Left colon (tissue), 2 donors: ENCODE measurements at regions not wholly inside any gene's neighbourhood (a gene's known extent, or its start where the extent isn't known, plus 50 kb on each side); places are given as distances from the start of the nearest gene placed in this dataset.
"Not testable (repeated sequence)": the region's sequence is repeated elsewhere in the genome, so short reads cannot be mapped to it uniquely, and the experiment has no call there.

Experiments
- ATAC-seq: fragments of 200-7000 bp; cut with Tn5 transposase; one replicate; pipeline ENCODE4 v1.9.1; 2020; ENCODE audit warnings: mild to moderate bottlenecking, moderate library complexity
- DNase-seq, 2 donors: peaks; one replicate each; pipeline ENCODE4 v3.0.0-alpha.2; 2020
- intact Hi-C, 2 donors: fragments of 100-400 bp; cut with DNase I in 1 of 2; cut with micrococcal nuclease in 1 of 2; formaldehyde crosslinking; loops; one replicate each; pipeline versions ENCODE4 v1.11.2 to v1.14.0; 2022; cut with DNase I, micrococcal nuclease
- donor health status: DM: no; HTN: no; CAD: no.
- donor health status: DM: yes; HTN: yes; CAD: no.

DNA sequence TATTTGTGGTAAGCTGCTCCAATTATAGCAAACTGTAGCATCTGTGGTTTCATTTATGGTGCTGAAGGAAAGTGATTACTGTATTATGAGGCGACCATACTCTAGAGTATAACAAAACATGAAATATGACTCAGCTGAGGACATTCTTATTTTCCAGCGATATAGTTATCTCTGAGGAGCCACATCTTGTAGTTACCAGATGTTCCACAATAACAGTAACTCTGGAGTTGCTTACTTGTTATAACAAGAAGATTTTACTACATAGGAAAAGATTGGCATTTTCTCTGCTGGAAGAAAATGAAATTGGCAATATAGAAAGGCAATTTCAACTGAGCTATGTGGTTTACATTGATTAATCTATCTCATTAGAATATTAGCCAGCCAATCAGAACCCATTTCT is 1634.2 kb downstream of the PCDH9 start:
- no peak for DNase-seq
- intact Hi-C loops, result no loop called here
- no peak for ATAC-seq

DNA sequence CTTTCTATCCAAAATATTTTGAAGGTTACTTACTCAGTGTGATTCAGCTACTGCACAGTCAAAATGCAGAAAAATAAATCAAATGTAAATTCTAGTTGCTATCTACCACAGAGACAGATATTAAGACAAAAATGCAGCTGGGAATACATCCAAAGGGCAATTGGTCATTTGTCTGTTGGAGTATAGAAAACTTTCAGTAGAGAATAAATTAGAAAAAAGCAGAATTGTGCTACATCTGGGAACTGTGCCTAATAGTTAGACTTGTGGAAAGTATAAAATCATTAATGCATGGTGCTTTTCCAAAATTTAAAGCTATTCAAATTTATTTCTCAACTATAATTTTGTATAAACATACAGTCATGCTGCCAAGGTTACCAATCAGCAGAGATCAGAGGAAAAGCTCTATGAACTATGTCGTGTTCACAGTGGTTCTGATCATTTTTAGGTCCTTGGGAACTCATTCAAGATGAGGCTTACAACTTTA is 1635.8 kb downstream of the PCDH9 start:
- ATAC-seq (no peak), DNase-seq (no peak)
- intact Hi-C loops, result no loop called here

DNA sequence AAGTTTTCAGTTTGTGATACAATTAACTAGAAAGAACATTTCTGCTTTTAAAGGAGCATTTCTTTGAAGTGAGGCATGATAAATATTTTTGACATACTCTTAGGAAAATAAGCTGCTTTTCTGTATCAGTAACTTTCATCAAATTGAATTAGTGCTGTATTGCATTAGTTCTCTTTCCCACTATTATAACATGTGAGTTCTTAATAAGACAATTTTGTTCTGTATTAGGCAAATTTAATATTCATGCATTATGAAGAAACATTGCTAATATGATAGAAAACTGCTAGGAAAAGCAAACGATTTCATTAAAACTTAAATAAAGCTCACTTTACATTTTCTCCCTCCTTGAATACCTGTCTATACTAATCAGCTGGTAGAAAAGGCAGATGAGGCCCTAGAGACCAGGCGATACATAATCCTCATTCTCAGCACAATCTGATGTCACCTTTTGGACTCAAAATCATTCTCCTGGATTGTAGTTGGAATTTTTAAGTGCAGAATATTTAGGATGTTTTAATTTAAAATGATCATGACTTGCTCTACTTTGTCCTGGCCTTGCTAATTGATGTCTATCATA is 1636.8 kb downstream of the PCDH9 start:
- DNase-seq (no peak), ATAC-seq (no peak)
- intact Hi-C loops, result no loop called here

DNA sequence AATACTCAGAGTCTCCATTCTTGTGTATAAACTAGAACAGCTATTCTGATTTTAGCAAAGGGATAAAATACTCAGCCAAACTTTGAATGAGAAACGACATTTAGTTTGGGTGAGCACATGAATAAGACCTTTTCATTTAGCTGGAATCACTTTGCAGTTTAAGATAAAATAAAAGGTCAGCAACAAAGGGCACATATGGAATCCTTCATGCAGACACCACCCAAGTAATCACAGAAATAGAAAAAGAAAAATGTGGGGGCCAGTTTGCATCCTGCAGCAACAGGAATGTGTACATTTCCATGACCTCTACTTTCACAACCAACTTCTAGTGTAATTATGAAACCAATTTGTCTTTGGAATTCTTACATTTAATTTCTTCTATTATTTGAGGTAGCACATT is 1637.4 kb downstream of the PCDH9 start:
- intact Hi-C loops, result no loop called here
- ATAC-seq, result no peak
- DNase-seq, result no peak

DNA sequence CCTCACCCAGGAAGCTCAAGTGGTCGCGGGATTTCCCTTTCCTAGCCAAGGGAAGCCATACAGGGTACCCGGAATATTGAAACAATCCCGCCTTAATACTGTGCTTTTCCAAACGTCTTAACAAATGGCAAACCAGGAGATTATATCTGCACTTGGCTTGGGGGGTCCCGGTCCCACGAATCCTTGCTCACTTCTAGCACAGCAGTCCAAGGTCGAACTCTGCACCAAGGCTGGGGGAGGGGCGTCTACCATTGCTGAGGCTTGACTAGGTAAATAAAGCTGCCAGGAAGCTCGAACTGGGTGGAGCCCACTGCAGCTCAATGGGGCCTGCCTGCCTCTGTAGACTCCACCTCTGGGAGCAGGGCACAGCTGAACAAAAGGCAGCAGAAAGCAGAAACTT is 1644.8 kb downstream of the PCDH9 start:
- DNase-seq, result no peak
- intact Hi-C loops, result no loop called here
- no peak for ATAC-seq

DNA sequence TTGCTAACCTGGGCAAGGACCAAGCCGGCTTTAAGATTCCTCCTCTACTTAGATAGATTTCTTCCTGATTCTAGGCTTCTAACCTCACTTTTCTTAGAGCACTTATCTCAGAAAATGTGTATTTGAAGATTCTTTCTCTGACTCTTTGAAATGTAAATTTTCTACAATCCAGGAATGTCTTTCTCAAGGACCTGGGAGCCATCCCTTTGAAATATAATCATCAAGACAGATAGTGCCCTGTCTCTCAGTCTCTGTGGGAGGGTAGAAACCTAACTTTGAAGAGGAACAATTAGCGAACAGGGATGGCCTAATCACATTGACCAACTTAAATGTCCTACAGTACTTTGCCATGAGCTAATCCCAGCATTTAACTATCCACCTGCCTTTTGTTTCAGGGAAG is 1646.0 kb downstream of the PCDH9 start:
- intact Hi-C loops, result no loop called here
- ATAC-seq (no peak), DNase-seq (no peak)

DNA sequence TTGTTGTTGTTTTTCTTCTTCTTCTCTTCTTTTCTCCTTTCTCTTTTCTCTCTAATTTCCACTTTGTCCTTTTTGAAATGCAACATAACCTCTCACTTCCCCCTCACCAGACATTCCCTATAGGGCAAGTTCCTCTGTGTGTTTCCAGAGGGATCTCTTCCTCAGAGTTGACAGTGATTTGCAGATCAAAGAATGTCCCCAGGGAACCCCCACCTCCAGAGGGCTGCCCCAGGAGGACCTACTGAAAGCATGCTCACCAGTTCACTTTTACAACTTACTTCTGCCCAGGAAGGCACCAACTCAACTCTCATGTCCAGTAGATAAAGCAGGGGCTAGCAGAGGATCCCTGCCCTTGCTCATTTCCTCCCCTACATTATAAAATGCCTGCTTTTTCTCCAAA is 1648.0 kb downstream of the PCDH9 start:
- ATAC-seq (no peak), DNase-seq (no peak)
- intact Hi-C loops, result no loop called here

DNA sequence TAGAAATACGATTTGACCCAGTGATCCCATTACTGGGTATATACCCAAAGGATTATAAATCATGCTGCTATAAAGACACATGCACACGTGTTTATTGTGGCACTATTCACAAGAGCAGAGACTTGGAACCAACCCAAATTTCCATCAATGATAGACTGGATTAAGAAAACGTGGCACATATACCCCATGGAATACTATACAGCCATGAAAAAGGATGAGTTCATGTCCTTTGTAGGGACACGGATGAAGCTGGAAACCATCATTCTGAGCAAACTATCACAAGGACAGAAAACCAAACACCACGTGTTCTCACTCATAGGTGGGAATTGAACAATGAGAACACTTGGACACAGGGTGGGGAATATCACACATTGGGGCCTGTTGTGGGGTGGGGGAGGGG is 1665.6 kb downstream of the PCDH9 start:
- DNase-seq, ATAC-seq, intact Hi-C loops: not testable (repeated sequence)

DNA sequence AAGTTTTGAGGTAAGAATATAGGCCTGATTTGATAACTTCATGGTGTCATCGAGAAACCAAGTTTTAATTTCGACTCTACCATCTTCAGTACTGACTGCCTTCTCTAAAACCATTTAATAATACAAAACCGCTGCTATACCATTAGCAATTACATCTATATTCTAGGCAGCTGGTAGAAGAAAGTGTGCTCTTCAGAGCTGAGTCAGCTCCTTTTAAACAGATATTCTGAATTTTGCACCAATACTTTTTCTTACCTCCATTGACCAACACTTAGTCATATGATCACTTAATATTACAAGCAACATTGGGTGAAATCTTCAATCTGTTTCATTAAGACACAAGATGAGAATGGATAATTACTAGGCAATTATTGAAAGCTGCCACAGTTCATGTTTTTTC is 1667.8 kb downstream of the PCDH9 start:
- intact Hi-C loops, result no loop called here
- no peak for DNase-seq

DNA sequence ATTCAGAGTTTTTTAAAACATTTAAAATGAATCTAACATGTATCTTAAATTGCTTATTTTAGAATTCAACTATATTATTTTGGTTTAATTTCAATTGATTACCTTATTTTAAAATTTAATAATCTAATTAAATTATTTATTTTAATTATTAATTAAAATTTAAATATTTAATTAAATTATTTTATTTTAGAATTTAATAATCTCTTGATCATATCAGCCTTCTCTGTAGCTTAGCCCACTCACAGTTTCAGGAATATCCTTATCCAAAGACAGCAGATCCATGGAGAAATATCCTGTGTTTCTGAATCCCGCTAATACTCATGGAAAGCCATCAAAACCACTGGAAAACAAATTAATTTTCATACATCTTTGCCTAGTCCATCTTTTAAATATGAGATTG is 1669.2 kb downstream of the PCDH9 start:
- ATAC-seq (no peak), DNase-seq (no peak)
- intact Hi-C loops, result no loop called here

More for the DNA sequence above, 1667.8 kb downstream of the PCDH9 start:
- no peak for ATAC-seq

DNA sequence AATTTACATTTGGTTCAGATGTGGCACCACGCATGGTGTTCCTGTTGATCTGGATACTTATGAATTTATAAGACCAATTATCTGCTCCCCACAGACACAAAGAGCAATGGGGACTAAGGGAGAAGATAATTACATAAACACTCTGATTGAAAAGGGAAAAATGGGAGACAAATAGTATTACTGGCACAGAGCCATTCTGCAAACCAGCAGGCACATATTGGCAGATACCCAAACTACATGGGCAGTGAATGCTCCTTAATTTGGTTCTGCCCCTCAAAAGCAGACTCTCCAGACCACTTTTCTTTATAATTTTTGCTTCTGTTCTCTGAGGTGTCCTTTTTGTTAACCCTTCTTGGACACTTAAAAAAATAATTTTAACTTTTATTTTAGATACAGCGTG is 1674.2 kb downstream of the PCDH9 start:
- no peak for ATAC-seq
- intact Hi-C loops, result no loop called here
- DNase-seq, result no peak

DNA sequence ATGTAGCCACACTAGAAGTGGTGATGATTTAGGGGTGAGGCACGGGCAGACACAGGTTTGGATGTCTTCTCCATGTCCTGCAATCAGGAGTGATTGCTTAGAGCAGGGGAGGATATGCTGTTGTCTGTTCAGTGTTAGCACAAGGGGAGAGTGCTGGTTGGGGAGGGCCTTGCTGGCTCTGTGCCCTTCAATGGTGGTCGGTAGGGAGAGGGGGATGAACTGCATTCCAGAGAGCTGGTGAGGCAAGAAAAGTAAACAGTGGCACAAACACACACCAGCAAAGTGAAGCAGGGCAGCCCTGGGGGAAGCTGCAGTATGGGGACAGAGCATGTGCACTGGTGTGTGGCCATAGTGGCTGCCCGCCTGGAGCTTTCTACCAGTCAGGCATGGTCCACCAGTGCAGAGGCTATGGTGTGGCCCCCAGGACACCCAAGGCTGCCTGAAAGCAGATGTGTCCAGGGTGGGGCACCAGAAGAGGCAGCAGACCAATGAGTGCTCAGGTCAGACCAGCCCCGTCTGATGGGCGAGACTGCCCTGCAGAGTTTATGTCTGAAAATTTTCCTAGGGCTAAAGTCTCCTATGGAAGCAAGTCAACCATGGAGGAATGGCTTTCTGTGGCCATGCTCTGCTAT is 1676.9 kb downstream of the PCDH9 start:
- intact Hi-C loops, result no loop called here
- ATAC-seq (no peak), DNase-seq (no peak)

DNA sequence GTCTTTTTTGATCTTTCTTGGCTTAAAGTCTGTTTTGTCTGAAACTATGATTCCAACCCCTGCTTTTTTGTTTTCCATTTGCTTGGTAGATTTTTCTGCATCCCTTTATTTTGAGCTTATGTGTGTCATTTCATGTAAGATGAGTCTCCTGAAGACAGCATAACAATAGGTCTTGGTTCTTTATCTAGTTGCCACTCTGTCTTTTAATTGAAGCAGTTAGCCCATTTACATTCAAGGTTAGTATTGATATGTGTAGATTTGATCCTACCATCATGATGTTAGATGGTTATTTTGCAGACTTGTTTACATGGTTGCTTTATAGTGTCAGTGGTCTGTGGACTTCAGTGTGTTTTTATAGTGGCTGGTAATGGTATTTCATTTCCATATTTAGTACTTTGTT is 1678.9 kb downstream of the PCDH9 start:
- ATAC-seq (no peak), DNase-seq (no peak)
- intact Hi-C loops, result no loop called here

DNA sequence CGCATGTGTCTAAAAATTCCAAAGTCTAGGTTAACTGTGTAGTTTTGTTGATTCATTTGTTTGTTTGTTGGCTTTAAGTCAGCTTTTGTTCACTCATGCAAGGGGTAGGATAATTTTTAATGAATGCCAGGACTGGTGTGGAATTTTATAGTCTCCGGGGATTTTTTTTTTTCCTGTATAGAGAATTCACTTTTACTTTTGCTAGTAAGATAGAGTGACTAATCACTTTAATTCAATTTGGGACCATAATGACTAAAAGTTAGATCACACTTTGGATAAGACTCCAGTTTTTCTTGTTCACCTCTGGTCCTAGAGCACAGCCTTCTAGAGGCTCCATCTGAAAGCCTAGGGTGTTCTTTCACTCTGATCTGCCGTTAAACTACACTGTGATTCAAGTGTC is 1690.0 kb downstream of the PCDH9 start:
- ATAC-seq, result no peak
- intact Hi-C loops, result no loop called here
- no peak for DNase-seq

DNA sequence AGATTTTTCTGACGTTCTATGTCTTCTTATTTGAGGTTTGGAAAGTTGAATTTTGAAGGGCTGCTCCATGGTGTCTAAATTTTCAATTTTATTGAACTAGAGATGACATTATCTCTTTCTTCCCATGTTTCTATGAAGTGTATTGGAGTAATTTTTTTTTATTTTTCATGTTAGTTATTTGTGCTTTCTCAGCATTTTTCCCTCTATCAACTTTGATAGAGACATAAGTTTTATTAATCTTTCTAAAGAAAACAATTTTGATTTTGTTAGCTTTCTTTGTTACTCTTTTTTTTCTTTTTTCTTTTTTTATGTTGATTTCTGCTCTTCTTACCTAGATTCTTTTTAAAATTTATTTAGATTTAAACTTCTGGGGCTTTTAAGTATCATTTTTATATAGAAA is 1694.8 kb downstream of the PCDH9 start:
- ATAC-seq, result no peak

DNA sequence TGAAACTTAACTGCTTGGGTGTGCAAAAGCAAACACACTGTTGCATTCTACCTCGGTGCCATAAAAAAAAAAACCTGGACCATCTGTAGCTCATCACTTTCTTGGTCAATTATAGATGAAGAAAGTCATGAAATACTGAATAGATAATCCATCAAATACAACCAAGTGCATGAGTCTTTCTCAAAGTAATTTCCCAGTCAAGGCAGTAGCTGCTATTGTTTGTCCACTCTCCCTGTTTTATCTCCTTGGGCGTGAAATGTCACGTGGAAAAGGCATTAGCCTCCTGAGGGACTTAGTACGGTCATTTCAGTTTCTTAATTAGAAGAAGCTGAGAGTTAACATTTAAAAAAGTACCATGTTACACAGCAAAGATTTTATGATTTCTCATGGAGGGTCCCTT is 1697.9 kb downstream of the PCDH9 start:
- intact Hi-C loops, result no loop called here
- no peak for DNase-seq

More for the DNA sequence above, 1694.8 kb downstream of the PCDH9 start:
- intact Hi-C loops, result no loop called here
- DNase-seq, result no peak

DNA sequence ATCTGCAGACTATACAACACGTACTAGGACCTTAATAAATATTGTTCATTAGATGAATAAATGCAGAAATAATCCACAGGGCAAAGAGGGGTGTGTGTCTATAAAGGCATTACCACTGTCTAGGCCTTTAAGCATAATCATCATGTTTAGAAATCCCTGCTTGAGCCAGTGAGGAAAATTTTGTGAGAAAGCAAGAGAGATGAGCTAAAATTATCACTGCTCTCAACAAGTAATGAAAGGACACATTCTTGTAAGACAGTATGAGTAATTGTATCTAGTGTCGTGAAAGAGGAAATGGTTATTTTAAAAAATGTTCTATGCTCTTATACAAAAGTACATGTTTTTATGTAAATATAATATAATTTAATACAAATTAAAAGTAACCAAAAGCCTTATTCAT is 1699.4 kb downstream of the PCDH9 start:
- ATAC-seq (no peak), DNase-seq (no peak)
- intact Hi-C loops, result no loop called here

More for the DNA sequence above, 1697.9 kb downstream of the PCDH9 start:
- no peak for ATAC-seq

DNA sequence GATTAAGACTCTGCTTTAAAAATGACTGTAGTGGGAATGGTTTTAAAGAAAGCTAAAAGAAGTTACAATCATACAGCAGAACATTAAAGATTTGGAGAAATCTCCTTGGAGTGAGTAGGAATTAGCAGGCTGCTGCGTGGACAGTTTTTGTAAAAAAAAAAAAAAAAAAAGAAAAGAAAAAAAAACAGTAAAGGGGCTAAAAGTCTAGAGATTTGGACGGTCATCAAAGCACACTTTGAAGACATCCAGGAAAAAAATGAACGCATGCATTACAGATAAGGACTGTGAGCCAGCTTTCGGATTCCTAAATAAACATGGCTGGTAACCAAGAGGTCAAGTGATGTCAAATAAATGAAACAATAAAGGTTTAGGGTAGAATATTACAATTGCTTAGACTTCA is 1700.6 kb downstream of the PCDH9 start:
- intact Hi-C loops, result no loop called here
- DNase-seq (no peak), ATAC-seq (no peak)

DNA sequence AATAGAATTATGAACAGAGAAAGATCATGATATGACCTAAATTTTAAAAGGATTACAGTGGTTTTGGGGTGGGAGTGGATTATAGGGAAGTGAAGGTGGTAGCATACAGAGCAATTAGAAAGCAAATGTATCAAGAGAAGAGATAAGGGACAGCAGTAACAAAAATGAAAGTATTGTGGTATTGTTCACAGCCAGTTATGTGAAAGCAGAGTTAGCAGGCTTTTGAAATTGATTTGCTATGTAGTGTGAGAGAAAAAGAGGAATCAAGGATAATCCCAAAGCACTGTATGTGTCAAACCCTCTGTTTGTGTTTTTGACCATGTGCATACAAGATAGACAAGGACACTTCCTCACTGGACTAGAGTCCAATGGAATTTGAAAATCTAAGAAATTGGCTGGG is 1721.4 kb downstream of the PCDH9 start:
- DNase-seq (no peak), ATAC-seq (no peak)
- intact Hi-C loops, result no loop called here

DNA sequence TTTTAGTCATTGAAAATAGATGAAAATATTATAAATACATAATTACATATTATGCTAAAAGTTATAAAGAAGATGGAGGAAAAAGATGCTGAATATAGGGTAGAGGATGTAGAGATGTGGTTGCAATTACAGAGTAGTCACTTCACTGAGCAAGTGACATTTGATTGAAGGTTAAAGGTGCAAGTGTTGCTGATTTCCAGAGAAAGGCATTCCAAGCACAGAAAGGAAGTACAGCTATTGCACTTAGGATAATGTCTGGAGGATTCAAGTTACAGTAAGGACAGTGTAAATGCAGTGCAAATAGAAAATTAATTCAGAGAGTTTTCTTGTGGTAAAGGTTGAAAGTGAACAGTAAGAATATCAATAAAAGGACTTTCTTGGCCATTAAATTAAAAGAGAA is 1721.8 kb downstream of the PCDH9 start:
- no peak for DNase-seq
- intact Hi-C loops, result no loop called here
- no peak for ATAC-seq

DNA sequence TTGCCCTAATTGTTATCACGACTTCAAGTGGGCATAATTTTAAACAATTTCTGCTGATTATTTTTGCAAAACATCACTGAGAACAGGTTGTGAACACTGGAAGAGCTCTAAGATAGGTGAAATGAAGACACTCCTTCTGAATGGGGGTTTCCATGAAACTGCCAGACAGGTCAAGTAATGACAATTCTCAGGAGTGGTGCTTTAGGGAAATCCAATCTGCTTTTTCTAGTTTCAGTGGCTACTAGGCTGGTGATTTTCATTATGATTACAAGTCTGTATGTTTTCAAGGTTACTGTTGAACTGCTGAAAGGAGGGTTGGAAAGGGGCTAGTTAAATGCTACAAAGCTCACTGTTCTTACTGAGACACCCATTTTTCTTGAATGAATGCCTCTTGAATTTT is 1724.2 kb downstream of the PCDH9 start:
- DNase-seq (no peak), ATAC-seq (no peak)
- intact Hi-C loops, result no loop called here
